Stimulated activated CD4-positive, alpha-beta T cell treated with anti-CD3 and anti-CD28 coated beads, TNF-alpha, amount 100 ng/mL, for 48 hours (primary cell): ENCODE measurements at regions not wholly inside any gene's neighbourhood (a gene's known extent, or its start where the extent isn't known, plus 50 kb on each side); places are given as distances from the start of the nearest gene placed in this dataset.
"Not testable (repeated sequence)": the region's sequence is repeated elsewhere in the genome, so short reads cannot be mapped to it uniquely, and the experiment has no call there.

Experiments used
- DNase-seq, 3 donors: peaks; one replicate each; pipeline ENCODE4 v3.0.0-alpha.2; 2020; ENCODE audit warnings: low read depth in 3 of 3

- DNase-seq = no peak
Measured at GRCh38 chr14:22263961-22264360, 325.1 kb downstream of the DAD1 start.

- no peak for DNase-seq
Measured at GRCh38 chr14:22262881-22263280, 326.1 kb downstream of the DAD1 start.

GRCh38 chr14:22255017-22255950 lies 333.7 kb downstream of the DAD1 start:
- no peak for DNase-seq

- DNase-seq = no peak
Measured at GRCh38 chr14:22252686-22253085, 336.3 kb downstream of the DAD1 start.

GRCh38 chr14:22251090-22251489 lies 337.9 kb downstream of the DAD1 start:
- no peak for DNase-seq

- DNase-seq = no peak
Measured at GRCh38 chr14:22249770-22250169, 339.3 kb downstream of the DAD1 start.

- no peak for DNase-seq
Measured at GRCh38 chr14:22243971-22244581, 344.9 kb downstream of the DAD1 start.

GRCh38 chr14:22238320-22238719 lies 350.7 kb downstream of the DAD1 start:
- not testable (repeated sequence) for DNase-seq

- DNase-seq = no peak
Measured at GRCh38 chr14:22233377-22233776, 355.6 kb downstream of the DAD1 start.

- DNase-seq = no peak
Measured at GRCh38 chr14:22232933-22233332, 356.1 kb downstream of the DAD1 start.

GRCh38 chr14:22232486-22232885 lies 356.5 kb downstream of the DAD1 start:
- DNase-seq = no peak

- no peak for DNase-seq
Measured at GRCh38 chr14:22231018-22231417, 358.0 kb downstream of the DAD1 start.

GRCh38 chr14:22230517-22230916 lies 358.5 kb downstream of the DAD1 start:
- DNase-seq = no peak

- DNase-seq = no peak
Measured at GRCh38 chr14:22227084-22227483, 361.9 kb downstream of the DAD1 start.

GRCh38 chr14:22226381-22226780 lies 362.6 kb downstream of the DAD1 start:
- DNase-seq = no peak

- no peak for DNase-seq
Measured at GRCh38 chr14:22225516-22226140, 363.4 kb downstream of the DAD1 start.

- DNase-seq = no peak
Measured at GRCh38 chr14:22221508-22221907, 367.5 kb downstream of the DAD1 start.

GRCh38 chr14:22220427-22220826 lies 368.6 kb downstream of the DAD1 start:
- no peak for DNase-seq

- DNase-seq = no peak
Measured at GRCh38 chr14:22218728-22219127, 370.3 kb downstream of the DAD1 start.

GRCh38 chr14:22213120-22213519 lies 375.9 kb downstream of the DAD1 start:
- DNase-seq = no peak

GRCh38 chr14:22210906-22211305 lies 378.1 kb downstream of the DAD1 start:
- DNase-seq = no peak

GRCh38 chr14:22210026-22210425 lies 379.0 kb downstream of the DAD1 start:
- no peak for DNase-seq

GRCh38 chr14:22203036-22203435 lies 386.0 kb downstream of the DAD1 start:
- no peak for DNase-seq
